HepG2 (cell line): ENCODE measurements at regions not wholly inside any gene's neighbourhood (a gene's known extent, or its start where the extent isn't known, plus 50 kb on each side); places are given as distances from the start of the nearest gene placed in this dataset.

ENCODE experiments used
- ATF7 ChIP-seq, 2 experiments: fragments of 450-650 bp in 1 of 2; sonication (generic) in 1 of 2; formaldehyde crosslinking in 1 of 2; IDR thresholded peaks; 2 replicates each; pipeline versions ENCODE4 v1.4.0 to v1.6.1; 2016 to 2020; ENCODE audit warnings: antibody characterized with exemption in 1 of 2, mild to moderate bottlenecking in 1 of 2, missing genetic modification reagents in 1 of 2
- CHD2 ChIP-seq: IDR thresholded peaks from 2 replicates; pipeline ENCODE4 v1.6.1; 2011; ENCODE audit warnings: low read depth, low read length, improper control_type of control experiment
- CTCF ChIP-seq: sonication (generic); formaldehyde crosslinking; IDR thresholded peaks from 2 replicates; pipeline ENCODE4 v1.5.0; 2020; ENCODE audit warnings: mild to moderate bottlenecking, missing genetic modification reagents, moderate library complexity
- EZH2 ChIP-seq: conservative IDR thresholded peaks from 2 replicates; pipeline ENCODE4 v1.6.1; 2012; ENCODE audit warnings: mild to moderate bottlenecking, low read depth, low read length, moderate library complexity
- GZF1 ChIP-seq: sonication (generic); formaldehyde crosslinking; IDR thresholded peaks from 2 replicates; pipeline ENCODE4 v1.5.1; 2020; ENCODE audit warnings: mild to moderate bottlenecking, missing genetic modification reagents
- MAFK ChIP-seq, 2 experiments: IDR thresholded peaks in 1 of 2; conservative IDR thresholded peaks in 1 of 2; 2 replicates each; pipeline ENCODE4 v1.6.1; 2011; ENCODE audit warnings: improper control_type of control experiment in 2 of 2, low read length in 2 of 2
- RBFOX2 ChIP-seq: fragments of 200-400 bp; formaldehyde crosslinking; IDR thresholded peaks from 2 replicates; pipeline ENCODE4 v1.6.1; 2017; ENCODE audit warnings: low read depth, mild to moderate bottlenecking, low read length
- TCF7L2 ChIP-seq: IDR thresholded peaks from 2 replicates; pipeline ENCODE4 v1.6.1; 2011; ENCODE audit warnings: mild to moderate bottlenecking, low read depth, low read length, moderate library complexity
- ZNF652 ChIP-seq: IDR thresholded peaks from 2 replicates; pipeline ENCODE4 v1.6.1; 2016; ENCODE audit warnings: low read depth, borderline replicate concordance
- ZNF83 ChIP-seq: sonication (generic); formaldehyde crosslinking; IDR thresholded peaks from 2 replicates; pipeline ENCODE4 v1.4.0; 2020; ENCODE audit warnings: missing genetic modification reagents, mild to moderate bottlenecking, borderline replicate concordance

DNA sequence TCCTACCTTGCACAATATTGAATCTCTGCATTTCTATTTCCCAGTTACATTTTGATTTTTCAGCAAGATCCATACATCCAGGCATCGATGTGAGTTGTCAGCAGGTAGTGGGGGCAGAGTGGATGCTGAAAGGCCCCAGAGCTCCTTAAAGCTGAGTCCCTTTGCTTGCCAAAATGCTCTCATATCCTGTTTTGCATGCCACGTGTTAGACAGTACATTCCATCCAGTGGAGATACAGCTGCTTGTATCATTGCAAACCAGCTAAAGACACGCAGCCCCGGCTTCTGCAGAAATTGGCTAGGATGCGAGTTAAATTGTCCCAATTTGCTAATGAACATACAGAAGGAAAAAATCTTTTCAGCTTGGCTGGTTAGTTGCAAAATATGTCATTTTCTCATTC lies 179.6 kb upstream of the MXRA5 start:
- TF ChIP-seq EZH2 = no peak
- no peak for TF ChIP-seq GZF1 (CRISPR knock-in tag)
- no peak for TF ChIP-seq ZNF83 (CRISPR knock-in tag)
- no peak for TF ChIP-seq MAFK (conservative IDR thresholded peaks at IDR 0.05 in 1 of 2, IDR thresholded peaks at IDR 0.05 in 1 of 2; ENCODE audit: low read length in 2 of 2)
- TF ChIP-seq CTCF (CRISPR knock-in tag) = no peak
- no peak for TF ChIP-seq RBFOX2
- TF ChIP-seq CHD2 = no peak
- no peak for TF ChIP-seq ATF7 (IDR thresholded peaks at IDR 0.05)
- no peak for TF ChIP-seq ATF7 (CRISPR knock-in tag; IDR thresholded peaks at IDR 0.05)
- TF ChIP-seq ZNF652 (CRISPR knock-in tag) = no peak
- no peak for TF ChIP-seq TCF7L2
